GM18867 (cell line): ENCODE measurements at regions not wholly inside any gene's neighbourhood (a gene's known extent, or its start where the extent isn't known, plus 50 kb on each side); places are given as distances from the start of the nearest gene placed in this dataset.

ENCODE experiments used
- ATAC-seq: cut with Tn5 transposase; IDR thresholded peaks from one replicate; pipeline ENCODE4 v1.9.1; 2021; ENCODE audit warnings: mild to moderate bottlenecking, moderate library complexity; ENCODE audit not compliant: unreplicated experiment

DNA sequence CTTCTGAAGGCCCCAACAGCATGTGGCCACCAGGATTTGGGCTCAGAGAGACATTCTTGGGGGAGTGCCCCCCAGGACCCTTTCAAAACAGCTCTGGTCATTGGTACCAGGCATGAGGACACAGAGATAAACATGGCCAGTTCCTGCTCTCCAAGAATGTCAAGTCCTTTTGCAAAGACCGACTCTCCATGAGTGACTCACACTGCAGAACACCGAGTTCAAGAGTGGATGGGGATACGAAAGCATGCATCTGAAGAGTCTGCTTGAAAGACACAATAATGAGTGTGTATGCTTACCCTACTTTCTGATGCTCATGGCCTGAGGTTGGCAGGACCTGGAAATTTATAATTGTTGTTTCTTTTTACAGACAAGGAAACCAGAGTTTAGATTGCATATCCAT, 450.6 kb downstream of the TSN start:
- ATAC-seq, result no peak

DNA sequence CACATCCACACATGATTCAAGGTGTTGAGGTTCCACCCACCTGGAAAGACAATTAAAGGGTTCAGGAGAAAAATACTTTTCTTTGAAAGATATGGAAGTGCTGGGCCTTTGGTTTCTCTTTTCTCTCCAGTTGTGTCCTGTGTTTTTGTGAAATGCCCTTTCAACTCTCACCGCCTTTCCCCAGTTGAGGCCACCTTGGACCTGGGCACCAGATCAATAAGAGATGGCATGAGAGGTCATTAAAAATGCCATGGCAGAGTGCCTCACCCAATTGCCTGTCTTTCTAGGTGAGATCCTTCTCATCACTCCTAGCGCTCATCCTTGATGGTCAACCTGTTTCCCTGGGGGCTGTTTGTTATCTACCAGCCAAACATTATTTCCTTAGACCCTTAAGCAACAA, 453.9 kb downstream of the TSN start:
- no peak for ATAC-seq

DNA sequence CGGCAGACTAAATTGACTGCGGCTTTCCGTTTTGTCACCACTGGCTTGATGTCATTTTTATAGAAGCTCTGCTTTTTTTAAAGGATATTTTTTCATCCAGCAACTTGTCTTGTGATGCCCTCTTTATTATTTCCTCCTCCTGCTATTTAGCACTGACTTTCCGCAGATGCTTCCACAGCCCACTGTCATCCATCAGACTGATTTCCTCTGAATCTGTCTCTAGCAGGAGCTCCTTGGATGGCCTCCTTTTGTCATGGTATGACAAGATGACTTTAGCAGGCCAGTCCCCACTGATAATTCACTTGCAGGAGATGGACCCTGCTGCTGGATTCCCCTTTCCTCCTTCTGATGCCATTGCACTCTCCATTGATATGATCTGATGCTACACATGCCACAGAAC, 454.6 kb downstream of the TSN start:
- ATAC-seq, result no peak

DNA sequence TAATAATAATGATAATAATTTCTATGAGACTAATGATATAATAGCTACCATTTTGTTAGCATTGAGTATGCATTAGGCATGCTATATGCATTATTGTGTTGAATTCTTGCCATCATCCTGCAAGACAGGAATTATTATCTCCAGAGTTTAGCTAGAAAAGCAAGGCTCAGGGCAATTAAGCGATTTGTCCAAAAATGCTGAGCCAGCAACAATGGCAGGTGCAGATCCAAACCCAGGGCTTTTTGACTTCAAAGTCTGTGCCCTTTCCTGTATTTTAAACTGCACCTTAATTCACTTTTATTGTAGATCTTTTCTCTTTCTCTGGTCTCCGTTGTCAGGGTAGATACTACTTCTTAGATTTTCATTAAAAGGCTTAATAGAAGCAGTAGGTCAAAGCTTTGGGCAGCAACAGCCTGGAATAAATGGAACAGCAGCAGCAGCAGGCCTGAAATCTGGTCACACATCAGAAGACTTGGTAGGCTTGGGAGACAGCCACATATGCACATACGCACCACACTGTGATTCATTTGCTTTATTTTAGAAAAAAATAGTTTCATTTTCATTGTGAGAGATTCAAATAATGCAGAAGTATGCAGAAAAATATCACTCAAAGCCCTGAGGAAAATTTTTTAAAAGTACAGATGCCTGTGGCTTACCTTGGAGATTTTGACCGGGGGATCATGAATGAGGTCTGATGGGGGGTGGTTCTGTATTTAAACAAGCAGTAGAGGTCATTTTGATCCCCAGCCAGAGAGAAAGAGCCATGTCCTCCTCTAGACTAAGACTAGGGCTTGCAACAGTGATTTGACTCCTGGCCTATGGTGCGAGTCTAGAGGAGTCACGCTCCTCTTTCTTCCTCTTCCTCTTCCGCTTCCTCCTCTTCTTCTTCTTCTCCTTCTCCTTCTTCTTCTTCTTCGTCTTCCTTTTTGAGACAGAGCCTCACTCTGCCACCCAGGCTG, 455.7 kb downstream of the TSN start:
- ATAC-seq, result peak; percentile 82

DNA sequence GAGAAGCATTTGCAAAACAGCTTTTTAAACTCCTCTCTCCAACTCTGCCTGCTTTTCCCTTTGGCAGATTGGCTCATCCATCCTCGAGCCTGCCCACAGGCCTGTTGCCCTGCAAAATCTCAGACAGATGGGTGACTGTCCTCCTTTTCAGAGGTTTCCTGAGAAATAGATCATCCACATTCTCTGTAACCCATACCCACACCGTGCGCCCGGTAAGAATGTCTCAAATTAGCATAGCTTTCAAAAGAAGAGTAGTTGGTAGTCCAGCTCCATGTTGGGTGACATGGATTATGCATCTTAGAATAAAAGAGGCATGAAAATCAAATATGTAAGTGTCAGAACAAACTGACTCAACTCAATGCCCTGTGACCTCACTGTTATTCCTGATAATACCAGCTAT, 457.9 kb downstream of the TSN start:
- no peak for ATAC-seq

DNA sequence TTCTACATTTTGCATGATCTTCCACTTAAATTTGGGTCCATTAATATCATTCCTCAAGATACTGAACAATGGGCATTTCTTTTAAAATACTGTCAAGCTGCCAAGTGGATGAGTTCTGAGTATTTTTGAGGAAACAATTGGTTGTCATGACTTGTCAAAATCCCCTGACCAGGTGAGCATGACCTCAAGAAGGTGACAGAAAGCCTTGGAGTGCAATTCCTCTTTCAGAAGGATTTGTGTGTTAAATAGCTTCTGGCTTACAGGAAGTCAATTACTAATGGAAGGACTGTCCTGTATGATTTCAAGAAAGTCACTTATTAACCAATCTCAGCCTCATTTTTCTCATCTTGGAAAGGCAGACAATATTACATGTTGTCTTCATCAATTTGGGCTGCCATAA, 460.6 kb downstream of the TSN start:
- ATAC-seq, result no peak

DNA sequence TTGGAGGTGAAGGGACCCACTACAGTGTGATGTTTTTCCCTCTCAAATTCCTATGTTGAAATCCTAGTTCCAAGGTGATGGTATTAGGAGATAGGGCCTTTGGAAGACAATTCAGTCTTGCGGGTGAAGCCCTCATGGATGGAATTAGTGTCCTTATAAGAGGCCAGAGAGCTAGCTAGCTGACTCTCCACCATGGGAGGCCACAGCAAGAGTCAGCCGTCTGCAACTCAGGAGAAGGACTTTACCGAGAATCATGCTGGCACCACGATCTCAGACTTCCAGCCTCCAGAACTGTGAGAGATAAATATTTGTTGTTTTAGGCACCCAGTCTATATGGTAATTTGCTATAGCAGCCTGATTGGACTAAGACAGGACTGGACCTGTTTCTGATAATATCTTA, 461.4 kb downstream of the TSN start:
- no peak for ATAC-seq

DNA sequence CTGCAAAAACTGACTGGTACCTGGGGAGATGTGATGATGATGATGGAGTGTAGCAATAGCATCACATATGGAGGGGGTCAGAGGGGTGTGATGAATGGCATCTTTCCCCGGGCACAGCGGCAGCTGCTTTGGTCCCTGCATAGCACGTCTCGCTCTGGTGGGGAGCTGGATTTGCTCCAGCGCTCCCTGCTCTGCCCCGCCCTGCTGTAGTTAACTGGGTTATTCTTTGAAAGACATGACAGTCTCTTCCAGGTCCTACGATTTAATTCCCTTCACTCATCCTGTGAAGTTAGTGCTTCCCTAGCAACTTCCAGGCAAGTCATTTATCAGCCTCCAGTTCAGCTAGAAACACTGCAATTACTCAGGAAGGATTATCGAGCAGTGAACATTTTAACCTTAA, 463.1 kb downstream of the TSN start:
- no peak for ATAC-seq

DNA sequence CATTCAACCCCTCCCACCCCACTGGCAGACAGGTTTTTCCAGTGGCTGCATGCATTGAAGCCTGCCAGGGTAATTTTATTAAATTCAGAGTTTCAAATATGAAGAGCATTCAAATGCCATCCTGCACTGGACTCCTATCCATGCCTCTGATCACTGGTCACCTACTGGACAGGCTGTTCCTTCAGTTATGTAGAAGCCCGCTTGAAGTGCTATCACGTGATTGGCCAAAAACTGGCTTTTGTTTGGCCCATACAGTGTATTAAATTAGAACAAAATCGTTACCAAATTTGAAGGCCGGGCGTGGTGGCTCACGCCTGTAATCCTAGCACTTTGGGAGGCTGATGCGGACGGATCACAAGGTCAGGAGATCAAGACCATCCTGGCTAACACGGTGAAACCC, 464.1 kb downstream of the TSN start:
- ATAC-seq, result no peak

DNA sequence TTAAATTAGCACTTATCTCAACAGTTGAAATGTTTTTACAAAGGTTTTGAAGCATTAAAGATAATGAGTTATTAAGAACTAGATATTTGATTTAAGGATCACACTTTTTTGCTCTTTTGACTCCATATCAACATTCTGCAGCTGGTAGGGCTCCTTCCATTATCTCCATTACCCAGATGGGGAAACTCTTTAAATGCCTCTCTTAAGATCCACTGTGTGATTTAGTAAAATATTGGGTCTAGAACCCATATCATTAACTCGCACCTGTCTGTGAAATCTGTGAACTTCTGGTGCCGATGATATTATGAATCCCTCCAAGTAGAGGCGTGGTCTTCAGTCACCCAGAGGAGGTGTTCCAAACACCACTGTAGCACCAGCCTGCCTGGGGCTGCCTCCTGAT, 466.2 kb downstream of the TSN start:
- no peak for ATAC-seq

DNA sequence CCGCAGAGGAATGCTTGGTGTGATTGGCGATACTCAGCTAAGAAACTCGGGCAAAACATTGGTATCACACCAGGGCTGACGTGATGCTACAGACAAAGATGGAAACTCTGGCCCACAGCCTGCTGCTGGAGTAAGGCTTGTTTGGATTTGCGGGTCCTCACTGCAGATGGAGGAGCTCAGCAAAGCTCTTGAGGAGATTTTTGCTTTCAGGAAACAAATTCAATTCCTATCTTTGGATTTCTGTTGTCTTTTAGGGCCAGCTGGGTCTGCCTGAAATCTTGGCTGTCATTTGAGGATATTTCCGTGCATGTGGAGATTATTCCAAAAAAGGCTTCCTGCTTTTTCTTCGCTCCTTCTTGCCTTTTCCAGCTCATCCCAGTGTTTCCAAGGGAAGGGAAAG, 475.8 kb downstream of the TSN start:
- no peak for ATAC-seq

DNA sequence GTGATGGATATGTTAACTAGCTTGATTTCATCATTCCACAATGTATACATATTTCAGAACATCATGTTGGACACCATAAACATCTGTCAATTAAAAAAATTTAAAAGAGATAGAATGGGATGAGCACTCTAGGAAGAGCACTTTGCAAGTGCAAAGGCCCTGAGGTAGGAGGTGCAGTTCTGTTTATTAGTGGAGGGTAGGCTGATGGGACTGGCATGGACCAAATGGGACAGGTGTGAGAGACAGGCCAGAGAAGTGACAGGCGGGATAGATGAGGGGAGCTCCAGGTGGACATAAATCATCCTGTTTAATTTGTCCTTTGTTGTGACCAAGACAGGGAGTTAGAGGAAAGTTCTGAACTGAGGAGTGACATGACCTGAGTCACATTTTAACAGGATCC, 477.9 kb downstream of the TSN start:
- ATAC-seq, result no peak

DNA sequence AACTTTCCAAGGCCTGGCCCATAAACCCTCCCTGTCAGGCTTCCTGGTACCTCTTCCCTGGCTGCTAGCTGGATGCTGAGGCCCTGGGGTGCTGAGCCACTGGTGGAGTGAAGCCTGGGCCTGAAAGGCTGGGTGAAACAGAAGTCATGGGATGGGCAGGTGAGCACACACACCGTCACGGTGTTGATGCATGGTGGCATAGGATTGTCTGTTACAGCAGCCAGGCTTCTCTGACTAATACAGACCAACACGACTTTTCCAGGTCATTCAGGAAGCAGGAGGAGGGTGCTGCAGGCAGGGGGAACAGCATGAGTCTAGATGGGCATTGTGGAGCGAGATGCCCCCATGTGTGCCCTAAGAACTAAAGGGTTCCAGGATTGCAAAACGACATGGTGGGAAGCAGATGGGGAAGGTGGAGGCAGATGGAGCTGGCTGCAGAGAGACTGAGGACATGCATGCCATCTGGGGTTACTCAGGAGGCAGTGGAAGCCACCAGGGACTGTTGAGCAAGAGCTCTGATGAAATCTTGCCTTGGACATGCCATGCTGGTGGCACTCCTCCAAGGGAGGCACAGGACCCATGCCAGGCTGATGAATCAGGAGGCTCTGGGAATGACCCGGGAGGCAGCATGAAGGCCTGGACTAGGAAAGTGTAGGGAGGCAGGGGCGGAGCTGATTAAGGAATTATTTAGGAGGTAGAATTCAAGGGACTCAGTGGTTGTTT, 480.9 kb downstream of the TSN start:
- no peak for ATAC-seq

DNA sequence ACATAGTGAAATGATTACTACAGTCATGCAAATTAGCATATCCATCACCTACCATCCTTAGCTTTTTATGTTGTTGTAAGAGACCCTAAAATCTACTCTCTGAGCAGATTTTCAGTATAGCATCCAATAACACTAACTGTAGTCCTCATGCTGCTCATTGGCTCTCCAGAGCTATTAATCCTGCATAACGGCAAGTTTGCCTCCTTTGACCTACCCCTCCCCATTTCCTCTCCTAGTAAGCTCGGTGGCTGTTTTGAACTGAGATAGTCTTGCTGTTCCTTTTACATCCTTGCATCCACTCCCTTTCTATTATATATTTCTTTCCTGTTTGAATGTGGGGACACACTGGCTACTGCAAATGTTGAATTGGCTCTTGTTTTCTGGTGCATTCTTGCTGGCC, 481.5 kb downstream of the TSN start:
- no peak for ATAC-seq

DNA sequence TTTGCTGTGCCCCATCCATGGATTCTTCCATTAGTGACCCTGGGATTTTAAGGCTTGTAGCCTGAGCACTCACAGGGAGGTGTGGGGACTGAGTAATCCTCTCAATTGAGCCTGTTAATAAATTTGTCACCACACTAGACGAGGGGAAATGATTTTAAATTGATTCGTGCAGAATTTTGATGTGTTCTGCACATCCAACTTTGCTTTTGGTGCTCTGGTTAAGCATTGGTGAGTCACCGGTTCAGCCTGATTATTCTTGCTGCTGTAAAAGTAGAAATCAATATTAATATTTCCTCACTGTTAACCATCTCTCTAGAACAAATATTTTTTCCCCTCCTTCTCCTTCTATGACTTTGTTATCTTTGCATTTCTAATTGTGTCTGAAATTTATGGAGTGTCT, 482.0 kb downstream of the TSN start:
- no peak for ATAC-seq

DNA sequence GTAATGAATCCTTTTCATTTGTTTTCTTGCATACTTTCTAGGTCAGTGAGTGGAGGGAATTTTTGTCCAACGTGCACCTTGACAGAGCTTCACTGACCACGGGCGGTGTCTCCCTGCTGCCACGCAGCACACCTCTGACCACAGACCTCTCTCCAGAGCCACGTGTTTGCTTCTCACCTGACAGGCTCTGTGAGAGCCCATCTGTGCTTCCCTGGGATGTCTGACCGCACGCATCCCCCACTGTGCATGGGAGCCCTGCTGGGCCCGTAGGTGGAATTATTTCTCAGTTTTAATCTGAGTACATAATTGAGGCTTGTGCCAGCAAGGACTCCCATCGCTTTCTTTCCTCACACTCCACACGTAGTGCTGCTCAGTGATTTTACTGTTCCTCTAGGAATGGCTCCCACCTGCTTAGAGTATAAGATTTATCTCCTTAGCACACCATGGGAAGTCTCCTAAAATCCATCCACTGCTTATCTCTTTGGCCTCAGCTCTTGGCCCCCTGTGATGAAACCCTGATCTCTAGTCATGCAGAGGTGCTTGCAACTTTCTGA, 482.6 kb downstream of the TSN start:
- no peak for ATAC-seq

DNA sequence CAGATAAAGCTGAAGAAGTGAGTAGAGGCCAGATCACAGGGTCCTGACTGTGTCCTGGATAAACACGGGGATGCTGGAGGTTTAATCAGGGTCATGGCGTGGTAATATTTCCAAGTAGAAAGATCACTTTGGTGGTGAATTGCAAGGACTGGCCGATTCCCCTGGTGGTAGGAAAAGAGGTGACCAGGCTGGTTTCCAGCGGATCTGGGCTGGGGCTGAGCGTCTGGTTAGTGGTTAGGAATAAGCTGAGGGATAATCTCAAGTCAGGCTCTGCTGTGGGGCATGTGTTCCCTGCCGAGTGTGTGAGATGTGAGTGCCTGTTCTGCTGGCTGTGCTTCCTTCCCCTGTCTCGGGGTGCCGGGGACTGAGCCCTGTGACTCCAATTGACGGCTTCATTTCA, 484.0 kb downstream of the TSN start:
- ATAC-seq, result no peak

DNA sequence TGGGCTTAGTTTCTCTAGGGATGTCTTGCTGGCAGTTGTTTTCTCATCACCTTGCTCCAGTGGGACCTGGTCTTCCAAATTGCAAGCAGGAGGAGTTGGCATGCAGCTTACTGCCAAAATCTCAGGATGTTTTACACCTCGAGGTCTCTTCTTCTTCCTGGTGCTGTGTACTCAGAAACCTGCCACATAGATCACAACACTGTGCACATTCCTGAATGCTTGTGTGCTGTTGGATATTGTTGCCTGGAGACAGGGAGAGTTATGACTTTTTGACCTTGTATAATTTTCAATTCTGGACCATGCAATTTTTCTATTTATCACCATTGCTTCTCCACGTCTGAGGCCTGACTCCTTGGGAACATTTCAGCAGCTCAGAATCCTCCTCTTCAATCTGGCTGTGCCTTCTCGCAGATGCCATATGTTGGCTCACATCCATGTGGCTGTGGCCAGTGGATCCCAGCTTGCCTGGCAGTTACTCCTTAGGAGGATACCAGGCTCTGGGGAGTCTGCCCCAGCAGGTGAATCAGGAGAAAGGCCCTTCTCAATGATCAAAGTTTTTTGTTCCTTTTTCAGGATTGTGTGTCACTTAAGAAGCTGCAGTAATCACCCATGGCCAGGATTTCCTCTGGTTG, 489.3 kb downstream of the TSN start:
- ATAC-seq, result no peak

DNA sequence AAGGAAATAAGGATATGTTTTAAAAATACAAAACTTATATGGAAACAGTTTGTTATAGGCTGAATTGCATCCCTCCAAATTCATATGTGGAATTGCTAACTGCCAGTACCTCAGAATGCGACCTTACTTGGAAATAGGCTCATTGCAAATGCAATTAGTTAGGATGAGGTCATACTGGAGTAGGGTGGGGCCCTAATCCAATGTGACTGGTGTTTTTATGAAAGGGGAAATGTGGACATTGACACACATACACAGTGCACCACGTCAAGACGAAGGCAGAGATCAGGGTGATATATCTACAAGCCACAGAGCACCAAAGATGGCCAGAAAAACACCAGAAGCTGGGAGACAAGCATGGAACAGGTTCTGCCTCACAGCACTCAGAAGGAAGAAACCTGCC, 494.2 kb downstream of the TSN start:
- ATAC-seq, result no peak

DNA sequence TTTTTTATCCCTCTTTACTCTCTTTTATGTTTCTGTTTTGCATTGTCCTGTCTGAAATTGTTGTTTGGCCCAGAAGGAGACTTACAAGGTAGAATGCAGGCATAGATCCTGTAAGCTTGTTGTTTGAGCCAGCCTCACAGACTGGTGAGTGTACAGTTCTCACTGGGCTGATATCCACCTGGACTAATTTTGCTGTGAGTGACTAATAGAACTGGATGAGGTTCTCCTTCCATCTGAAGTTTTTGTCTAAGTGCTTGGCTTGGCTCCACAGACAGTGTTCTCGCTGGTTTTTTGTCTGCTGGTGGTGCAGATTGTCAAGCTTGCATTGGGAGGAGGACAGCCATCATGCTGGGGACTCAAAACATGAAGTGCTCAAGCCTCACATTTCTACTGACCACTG, 495.7 kb downstream of the TSN start:
- no peak for ATAC-seq

DNA sequence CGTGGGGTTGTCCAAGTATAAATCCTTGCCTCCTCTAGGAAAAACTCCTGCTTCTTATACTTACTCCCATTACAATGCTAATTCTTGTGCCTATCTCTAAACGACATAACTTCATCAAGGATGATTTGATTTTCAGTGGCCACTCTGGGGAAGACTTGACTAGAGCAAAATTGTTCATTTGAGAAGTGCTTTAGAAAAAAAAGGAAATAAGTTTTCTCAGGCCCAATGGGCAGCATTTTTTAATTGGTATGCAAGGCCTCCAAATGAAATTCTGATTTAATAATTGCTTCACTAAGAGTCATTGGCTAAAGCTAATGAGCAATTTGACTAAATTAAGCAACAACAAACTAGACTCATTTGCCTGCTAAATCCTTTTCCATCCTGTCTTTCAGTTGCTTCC, 496.1 kb downstream of the TSN start:
- no peak for ATAC-seq

DNA sequence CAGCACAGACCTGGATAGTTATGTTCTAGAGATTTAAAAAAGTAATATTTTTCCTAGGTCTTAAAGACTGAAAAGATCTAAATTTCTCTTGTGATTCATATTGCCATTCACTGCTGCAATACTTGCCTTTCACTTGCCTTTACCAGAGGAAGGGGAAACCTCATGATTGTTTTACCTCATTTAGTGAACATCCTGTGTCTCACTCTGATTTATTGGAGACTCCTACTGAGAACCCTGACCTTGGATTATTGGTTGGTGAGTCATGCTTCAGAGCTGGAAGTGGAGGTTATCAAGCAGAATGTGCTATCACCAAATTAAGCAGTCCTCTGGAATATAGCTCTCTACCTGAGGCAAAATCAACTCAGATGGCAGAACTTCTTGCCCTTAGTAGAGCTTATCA, 500.5 kb downstream of the TSN start:
- no peak for ATAC-seq
